ENCODE measurements at regions not wholly inside any gene's neighbourhood (a gene's known extent, or its start where the extent isn't known, plus 50 kb on each side); places are given as distances from the start of the nearest gene placed in this dataset.
A peak's percentile ranks its signal among the peaks of the same experiment; 100 is the strongest.

DNA sequence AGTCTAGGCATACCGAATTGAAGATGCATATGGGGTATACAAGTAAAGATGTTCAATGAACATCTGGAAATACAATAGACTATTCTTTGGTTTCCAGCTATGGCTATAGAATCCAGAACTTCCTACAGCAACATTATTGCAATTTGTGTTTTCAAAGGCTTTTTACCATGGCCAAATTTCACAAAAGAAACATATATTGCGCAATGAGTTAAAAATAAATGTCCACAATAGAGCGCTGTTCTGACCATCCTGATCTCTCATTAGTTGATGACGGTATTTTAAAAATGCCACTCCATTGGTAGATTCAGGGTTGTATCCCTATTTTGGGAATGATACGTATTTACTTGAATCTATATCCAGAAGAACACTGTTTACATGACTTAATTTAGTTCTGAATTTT is 139.2 kb downstream of the LINC00632 start:
- no peak for DNase-seq

DNA sequence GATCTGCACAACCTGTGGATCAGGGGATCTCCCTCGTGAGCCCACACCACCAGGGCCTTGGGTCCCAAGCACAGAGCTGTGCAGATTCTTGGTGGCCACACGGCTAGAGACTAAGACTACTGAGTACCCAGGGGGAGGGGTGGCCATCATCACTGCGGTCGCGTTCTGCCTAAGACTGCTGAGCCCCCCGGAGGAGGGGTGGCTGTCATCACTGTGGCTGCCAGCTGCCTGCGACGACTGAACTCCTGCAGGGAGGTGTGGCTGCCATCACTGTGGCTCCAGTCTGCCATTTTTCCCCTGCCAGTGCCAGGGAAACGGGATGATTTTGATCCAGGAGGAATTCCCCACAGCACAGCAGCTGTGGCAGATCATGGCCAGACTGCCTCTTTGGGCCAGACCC is 141.7 kb upstream of the SPANXB1 start:
- DNase-seq, result no peak

DNA sequence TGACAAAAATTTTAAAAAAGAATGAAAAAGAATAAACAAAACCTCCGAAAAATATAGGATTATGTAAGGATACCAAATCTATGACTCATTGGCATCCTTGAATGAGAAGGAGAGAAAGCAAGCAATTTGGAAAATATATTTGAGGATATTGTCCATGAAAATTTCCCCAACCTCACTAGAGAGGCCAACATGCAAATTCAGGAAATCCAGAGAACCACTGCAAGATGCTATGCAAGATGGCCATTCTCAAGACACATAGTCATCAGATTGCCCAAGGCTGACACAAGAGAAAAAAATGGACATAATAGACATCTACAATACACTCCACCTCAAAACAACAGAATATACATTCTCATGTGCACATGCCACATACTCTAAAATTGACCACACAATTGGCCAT is 135.9 kb upstream of the SPANXB1 start:
- no peak for DNase-seq

DNA sequence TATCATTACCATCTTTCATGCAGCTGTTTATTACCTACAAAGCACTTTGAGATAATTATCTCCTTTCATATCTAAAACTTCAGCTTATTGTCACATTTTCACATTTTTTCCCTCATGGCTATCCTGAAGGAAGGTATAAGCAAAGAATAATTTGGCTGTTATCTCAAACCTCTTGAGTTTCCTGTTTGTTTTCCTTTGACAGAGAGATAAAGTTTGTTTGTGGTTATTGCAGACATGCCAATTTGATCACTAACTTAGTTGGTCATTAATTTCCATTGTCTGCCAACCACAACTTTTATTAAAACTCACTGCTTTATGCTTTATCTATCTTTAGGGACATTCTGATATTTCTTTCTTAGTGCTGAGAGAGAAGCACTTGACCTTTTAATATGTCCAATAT is 89.8 kb upstream of the SPANXB1 start:
- DNase-seq, result no peak

DNA sequence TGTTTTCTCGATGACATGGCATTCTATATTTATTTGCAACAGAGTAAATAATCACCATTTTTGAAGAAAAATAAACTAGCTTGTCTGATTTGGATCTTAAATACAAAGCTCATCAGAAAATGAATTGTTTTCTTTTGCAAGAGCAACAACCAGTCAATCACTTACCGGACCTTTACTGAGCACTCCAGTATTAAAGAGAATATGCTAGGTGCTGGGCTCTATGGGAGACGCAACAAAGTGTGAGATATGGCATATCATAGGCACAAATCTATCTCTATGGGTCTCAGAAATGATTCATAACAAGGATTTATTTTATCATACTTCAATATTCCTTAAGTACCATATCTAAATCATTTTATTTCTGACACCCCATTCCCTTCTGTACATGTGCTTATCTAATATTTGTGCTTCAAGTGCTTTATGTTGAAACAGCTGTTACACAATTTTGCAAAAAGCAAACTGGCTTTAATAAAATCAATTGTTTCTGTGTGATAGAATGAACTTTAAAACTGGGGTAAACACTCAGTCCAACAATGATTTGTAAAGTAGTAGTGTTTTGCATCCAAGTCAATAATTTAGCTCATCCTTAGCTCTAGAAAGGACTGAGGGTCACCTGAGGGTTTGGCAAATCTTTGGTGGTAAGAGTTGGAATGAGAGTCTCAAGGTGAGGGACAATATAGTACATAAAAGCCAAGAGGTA is 88.4 kb upstream of the SPANXB1 start:
- DNase-seq, result no peak

DNA sequence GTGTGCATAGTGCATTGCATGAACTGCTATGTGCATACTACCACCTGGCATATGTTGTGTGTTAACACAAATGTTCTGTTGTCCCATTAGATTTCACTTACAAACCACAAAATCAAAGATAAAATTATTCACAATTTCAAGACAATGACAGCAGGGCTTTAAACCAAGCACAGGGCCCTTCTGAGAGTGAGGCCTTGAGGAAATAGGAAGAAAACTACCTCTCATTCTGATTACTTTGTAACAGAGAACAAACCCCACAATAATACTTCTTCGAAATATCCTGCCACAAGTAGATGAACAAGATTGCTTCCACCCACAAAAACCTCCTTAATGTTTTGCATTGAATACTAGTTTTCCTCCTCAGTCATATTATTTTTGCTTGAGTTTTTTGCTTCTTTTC is 85.5 kb upstream of the SPANXB1 start:
- no peak for DNase-seq

DNA sequence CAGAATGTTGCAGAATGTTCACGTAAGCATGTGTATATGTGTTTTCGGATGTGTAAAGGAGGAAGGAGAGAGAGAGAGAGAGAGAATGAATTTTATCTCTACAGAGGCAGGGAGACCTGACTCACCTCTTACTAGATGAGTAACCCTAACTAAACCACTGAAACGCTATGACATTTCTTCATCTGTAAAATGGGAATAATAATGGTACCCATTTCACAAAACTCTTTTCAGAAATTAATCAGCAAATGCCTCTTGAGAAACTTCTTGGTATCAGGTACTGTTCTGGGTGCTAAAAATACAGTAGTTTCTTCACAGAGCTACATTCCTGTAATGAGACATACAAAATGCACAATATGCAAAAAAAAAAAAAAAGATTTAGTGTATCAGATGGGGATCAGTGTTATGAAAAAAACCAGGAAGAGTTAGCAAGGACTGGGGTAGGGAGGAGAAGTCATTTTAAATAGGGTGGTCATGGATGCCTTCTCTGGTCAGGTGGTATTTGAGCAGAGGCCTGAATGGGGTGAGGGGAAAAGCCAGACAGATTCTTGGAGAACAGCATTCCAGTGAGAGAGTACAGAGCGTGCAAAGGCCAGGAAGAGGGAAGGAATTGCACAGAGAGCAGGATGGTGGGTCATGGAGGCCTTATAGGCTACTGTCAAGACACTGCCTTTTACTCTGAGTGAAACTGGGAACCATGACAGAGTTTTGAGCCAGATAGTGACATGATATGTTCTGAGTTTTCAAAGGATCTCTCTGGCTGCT is 84.9 kb upstream of the SPANXB1 start:
- DNase-seq, result no peak

DNA sequence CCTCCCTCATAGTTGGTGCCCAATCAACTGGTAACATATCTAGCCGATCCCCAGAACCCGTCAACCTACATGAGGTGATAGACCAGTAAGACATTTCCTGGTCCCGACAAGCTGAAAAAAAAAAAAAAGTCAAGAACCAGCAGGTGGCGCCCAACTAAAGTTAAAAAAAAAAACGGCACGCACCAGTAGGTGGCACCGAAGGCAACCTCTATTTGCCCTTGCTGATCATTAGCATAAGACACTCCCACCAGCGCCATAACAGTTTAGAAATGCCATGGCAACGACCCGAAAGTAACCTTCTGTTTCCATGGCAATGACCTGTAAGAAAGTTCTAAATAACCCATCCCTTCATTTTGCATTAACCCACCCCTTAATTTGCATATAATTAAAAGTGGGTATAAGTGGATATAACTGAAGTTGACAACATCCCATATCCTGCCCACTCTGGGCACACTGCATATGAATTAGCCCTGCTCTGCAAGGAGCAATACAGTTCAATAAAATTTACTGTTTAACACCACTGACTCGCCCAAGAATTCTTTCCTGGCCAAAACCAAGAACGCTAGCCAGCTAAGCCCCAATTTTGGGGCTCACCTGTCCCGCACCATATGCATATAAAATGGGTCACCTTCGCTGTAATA is 83.9 kb upstream of the SPANXB1 start:
- DNase-seq, result peak; percentile 24 to 51

DNA sequence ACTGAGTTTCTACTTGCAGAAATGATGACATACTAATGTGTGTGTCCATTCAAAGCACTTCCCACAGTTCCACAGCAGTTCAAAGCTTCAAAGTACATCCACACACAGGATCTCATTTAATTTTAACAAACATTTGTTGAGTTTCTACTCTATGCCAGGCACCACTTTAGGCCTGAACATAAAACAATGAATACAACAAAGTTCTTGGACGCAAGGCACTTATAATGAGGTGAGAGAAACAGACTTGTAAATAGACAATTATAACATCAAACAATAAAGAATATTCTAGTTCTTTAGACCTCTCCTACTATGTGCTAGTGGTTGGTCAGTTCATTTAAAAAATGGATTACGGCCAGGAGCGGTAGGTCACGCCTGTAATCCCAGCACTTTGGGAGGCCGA is 82.0 kb upstream of the SPANXB1 start:
- DNase-seq, result no peak

DNA sequence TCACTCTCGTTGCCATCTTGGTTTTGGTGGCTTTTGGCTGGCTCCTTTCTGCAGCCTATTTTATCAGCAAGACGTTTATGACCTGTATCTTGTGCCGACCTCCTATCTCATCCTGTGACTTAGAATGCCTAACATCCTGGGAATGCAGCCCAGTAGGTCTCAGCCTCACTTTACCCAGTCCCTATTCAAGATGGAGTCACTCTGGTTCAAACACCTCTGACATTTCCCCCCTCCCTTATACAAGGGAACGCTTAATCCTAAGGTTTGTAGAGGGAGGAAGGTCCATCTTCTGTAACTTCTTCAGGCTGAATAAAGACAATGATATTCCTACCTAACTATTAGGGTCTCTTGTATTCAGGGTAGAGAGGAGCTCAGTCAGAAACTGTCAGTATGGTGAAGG is 79.3 kb upstream of the SPANXB1 start:
- no peak for DNase-seq

DNA sequence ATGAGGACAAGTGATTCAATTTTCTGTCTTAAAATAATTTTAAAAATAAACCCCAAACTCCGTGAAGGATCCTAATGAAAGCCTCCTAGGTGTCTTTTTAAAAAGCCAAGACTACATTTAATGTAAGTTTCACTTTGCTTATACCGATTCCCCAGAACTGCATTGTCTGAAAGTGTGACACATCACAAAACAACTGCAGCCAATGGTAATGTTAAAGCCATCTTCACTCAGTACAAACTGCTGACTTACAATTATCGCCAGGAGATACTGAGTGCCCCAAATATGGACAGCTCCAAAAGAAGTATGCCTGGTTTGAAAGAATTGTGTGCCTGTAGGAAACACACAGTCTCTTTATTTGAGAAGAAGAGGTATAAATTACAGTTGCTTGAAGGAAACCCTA is 73.7 kb upstream of the SPANXB1 start:
- no peak for DNase-seq

DNA sequence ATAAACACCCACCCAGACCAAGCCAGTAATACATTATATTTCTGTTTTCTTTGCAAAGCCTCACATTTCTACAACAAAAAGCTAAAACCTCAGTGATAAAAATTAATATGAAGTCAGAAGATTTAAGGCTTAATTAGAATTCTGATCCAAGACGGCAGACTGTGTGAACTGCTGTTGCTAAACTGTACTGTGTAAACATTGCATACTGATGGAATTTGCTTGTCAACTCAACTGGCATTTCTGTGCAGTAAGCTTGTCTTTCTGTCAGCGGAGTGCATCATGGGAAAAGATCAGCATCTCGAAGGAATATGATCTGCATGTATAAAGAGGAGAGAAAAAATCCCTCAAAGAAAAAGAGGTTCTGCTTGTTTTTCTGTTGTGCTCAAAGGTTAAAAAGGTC is 69.4 kb upstream of the SPANXB1 start:
- DNase-seq, result no peak

DNA sequence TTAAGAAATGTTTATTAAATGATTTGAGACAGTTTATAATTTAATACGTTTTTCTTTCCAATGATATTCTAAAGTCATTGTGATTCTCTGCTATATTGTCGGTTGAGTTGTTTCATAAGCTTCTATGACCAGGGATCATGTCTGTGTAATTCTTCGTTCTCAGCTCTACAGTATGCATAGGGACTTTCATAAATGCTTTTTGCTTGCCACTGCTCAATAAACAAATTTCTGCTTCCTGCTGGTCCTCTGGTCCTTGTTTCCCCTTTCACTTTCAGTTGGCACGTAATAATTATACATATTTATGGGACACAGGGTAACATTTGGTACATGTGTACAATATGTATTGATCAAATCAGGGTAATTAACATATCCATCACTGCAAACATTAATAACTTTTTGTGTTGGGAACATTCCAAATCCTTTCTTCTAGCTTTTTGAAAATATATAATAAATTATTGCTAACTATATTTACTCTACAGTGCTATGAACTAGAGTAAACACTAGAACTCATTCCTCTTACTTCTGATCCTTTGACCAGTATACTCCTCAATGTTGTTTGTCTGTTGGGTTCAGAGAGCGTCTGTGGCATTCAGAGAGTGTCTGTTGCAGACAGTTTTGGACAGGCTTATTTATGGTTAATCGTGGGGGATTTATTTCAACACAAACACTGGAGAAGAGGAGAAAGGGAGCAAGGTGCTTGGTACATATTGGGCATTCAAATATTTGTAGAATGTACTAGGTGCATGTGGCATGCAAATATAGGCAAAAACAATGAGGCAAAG is 68.3 kb upstream of the SPANXB1 start:
- no peak for DNase-seq

DNA sequence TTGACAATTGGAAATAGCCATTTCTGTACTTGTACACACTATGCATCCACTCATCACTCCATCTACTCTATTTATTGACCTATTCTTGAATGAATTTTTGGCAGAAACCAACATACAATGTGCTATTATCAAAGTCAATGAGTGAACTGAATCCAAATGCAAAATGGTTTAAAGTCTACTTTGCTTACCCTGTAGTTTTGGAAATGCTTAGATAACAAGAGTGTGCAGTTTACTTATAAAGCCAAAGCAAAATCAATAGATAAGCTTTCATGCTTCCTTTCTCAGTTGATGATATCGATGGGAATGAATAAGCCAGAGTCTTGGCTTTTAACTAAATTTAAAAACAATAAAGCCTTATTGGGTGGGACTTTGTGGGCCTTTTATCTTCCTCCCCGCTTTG is 58.9 kb upstream of the SPANXB1 start:
- DNase-seq, result no peak

DNA sequence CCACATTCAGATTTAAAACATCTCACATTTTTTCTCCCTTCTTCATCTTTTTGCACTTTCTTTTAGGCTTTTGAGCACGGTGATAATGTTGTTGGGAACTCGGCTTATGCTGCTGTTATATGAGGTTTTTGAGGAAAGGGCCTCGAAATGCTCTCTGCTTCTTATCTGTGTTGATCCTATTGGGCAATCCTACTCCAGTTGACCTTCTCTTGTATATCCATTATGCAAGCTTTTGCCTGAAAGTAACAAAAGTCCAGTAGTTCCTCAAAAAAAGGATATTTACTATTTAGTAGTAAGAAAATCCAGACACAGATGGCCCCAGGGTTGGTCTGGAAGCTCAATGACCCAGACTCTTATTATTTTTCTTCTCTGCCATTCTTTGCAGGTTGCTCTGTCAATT is 57.7 kb upstream of the SPANXB1 start:
- DNase-seq, result no peak

DNA sequence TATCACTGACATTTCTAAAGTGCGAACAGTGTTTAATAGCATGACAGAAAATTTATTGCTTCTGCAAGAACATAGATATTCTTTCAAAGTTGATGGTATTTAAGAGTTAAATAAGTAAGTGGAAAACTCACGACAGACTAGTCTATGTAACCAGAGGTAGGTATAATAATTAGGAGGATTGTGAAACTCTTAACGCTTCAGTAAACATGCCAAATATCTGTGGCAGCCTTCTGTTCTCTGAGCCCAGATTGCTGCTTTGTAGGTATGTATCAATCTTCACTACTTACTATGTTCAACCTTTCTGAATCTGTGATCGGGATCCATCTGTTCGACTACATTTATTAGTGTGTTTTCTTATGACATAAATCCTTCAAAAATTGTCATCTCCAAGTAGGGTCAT is 53.6 kb upstream of the SPANXB1 start:
- no peak for DNase-seq

DNA sequence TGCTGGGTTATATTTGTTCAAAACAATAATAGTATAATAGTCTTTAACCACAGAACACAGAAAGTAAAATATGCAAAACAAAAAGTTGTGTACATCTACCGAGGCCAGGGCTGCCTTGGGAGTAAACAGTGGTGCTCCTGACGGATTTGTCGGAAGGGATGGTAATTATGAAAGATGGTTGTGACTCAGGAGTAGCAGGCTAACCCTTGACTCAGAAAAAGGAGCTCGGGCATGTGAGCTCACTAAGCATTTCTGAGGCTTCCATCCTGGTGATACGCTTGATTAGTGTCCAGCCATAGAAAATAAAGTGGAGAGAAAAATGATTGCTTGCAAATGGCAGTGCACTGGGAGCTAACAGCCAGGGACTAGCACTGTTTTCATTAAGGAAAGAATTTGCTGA is 53.2 kb upstream of the SPANXB1 start:
- no peak for DNase-seq

All from inflammatory macrophage (primary cell).